OCI-LY7 (cell line): ENCODE measurements at regions not wholly inside any gene's neighbourhood (a gene's known extent, or its start where the extent isn't known, plus 50 kb on each side); places are given as distances from the start of the nearest gene placed in this dataset.

Experiments
- BruUV-seq: library from RNA; stranded (reverse); fragments of 400-500 nt; replicated peaks from 2 replicates; lab custom pipeline; 2021; lab: Mats Ljungman, UMichigan
- CTCF ChIA-PET: fragments of 300-600 bp; sonication (Branson Sonifier 250); formaldehyde crosslinking; loops from one replicate; lab custom pipeline; 2022; ENCODE audit warnings: antibody characterized with exemption; ENCODE audit not compliant: unreplicated experiment; lab: Charles Lee
- POLR2A ChIA-PET: fragments of 300-600 bp; sonication (Branson Sonifier 250); formaldehyde crosslinking; loops from one replicate; lab custom pipeline; 2022; ENCODE audit warnings: antibody characterized with exemption; lab: Charles Lee
- DNase-seq: peaks from one replicate; pipeline ENCODE4 v3.0.0-alpha.2; 2015; ENCODE audit warnings: low spot score
- H2AFZ ChIP-seq: fragments of 200-600 bp; sonication (generic), shearing (Covaris generic); 2 replicates; pipeline ENCODE4 v1.6.1; 2014; ENCODE audit warnings: mild to moderate bottlenecking, antibody characterized with exemption, low read length, moderate library complexity
- H3K27ac ChIP-seq: fragments of 200-600 bp; sonication (generic); 2 replicates; pipeline ENCODE4 v1.5.1; 2014; ENCODE audit warnings: mixed run types, low read depth, mild to moderate bottlenecking, moderate library complexity, low read length, inconsistent platforms; ENCODE audit not compliant: poor library complexity, severe bottlenecking
- H3K36me3 ChIP-seq: fragments of 200-600 bp; sonication (generic); 2 replicates; pipeline ENCODE4 v1.6.1; 2014; ENCODE audit warnings: mild to moderate bottlenecking, antibody characterized with exemption, low read length, moderate library complexity, mixed read lengths; ENCODE audit not compliant: insufficient read depth
- H3K4me1 ChIP-seq: fragments of 200-600 bp; sonication (generic); 2 replicates; pipeline ENCODE4 v1.5.1; 2014; ENCODE audit warnings: mild to moderate bottlenecking, low read length; ENCODE audit not compliant: insufficient read depth, poor library complexity, severe bottlenecking
- H3K4me2 ChIP-seq: fragments of 200-600 bp; sonication (generic); 2 replicates; pipeline ENCODE4 v1.6.1; 2014; ENCODE audit warnings: mild to moderate bottlenecking, low read length
- H3K4me3 ChIP-seq: fragments of 200-600 bp; sonication (generic); 2 replicates; pipeline ENCODE4 v1.5.1; 2014; ENCODE audit warnings: mild to moderate bottlenecking, low read depth, low read length; ENCODE audit not compliant: poor library complexity, severe bottlenecking
- H3K79me2 ChIP-seq: fragments of 200-600 bp; sonication (generic); 2 replicates; pipeline ENCODE4 v1.6.1; 2016; ENCODE audit warnings: low read depth, mild to moderate bottlenecking, low read length, moderate library complexity, mixed read lengths; ENCODE audit not compliant: insufficient read depth
- H3K9me2 ChIP-seq: fragments of 200-600 bp; sonication (generic); 2 replicates; pipeline ENCODE4 v1.6.1; 2016; ENCODE audit warnings: mild to moderate bottlenecking, low read length, mixed read lengths; ENCODE audit not compliant: insufficient read depth
- H3K9me3 ChIP-seq: fragments of 200-600 bp; sonication (generic); 2 replicates; pipeline ENCODE4 v1.6.1; 2014; ENCODE audit warnings: mild to moderate bottlenecking, mixed run types, low read length, mixed read lengths
- H4K20me1 ChIP-seq: fragments of 200-600 bp; sonication (generic); 2 replicates; pipeline ENCODE4 v1.6.1; 2014; ENCODE audit warnings: mild to moderate bottlenecking, antibody characterized with exemption, low read length, moderate library complexity, mixed read lengths; ENCODE audit not compliant: insufficient read depth
- CTCF ChIP-seq: fragments of 200-600 bp; sonication (generic); conservative IDR thresholded peaks from 2 replicates; pipeline ENCODE4 v1.5.1; 2014; ENCODE audit warnings: mild to moderate bottlenecking, antibody characterized with exemption, low read length, moderate library complexity, mixed read lengths
- EZH2phosphoT487 ChIP-seq: fragments of 200-600 bp; sonication (generic); IDR thresholded peaks from 2 replicates; pipeline ENCODE4 v1.6.1; 2018; ENCODE audit warnings: low read depth, borderline replicate concordance, mild to moderate bottlenecking, mixed run types, antibody characterized with exemption, low read length, moderate library complexity, mixed read lengths
- intact Hi-C: fragments of 100-400 bp; cut with micrococcal nuclease; formaldehyde crosslinking; loops from one replicate; pipeline ENCODE4 v1.10.0; 2022; ENCODE audit not compliant: unreplicated experiment

- intact Hi-C loops = no loop called here
- BruUV-seq = no TSS peak
- no peak overlapping the region for H3K4me2 ChIP-seq
- ChIA-PET POLR2A (interaction anchor here (0.5 kb wide), 1 partner anchor 10 kb away, joined by 3 read pairs; no protein-coding TSS in a partner anchor), CTCF (no interaction called here)
- no peak overlapping the region for H2AFZ ChIP-seq
- no peak for DNase-seq
- TF ChIP-seq CTCF (no peak), EZH2phosphoT487 (no peak)
- no peaks in the 10 kb centered on the region for H3K4me1 ChIP-seq
- no peak overlapping the region for H3K27ac ChIP-seq
- no peaks in the 10 kb centered on the region for H3K9me2 ChIP-seq
- H4K20me1 ChIP-seq = no peaks in the 10 kb centered on the region
- no peaks in the 10 kb centered on the region for H3K79me2 ChIP-seq
- H3K36me3 ChIP-seq = no peaks in the 10 kb centered on the region
- H3K9me3 ChIP-seq = no peaks in the 10 kb centered on the region
- no peak overlapping the region for H3K4me3 ChIP-seq
These were observed 92.0 kb upstream of the IRX4 start for GRCh38 chr5:1974501-1975405.

- H3K4me1 ChIP-seq = no peaks in the 10 kb centered on the region
- no TSS peak for BruUV-seq
- H3K9me3 ChIP-seq = no peaks in the 10 kb centered on the region
- DNase-seq = no peak
- no peak overlapping the region for H3K4me2 ChIP-seq
- no peak overlapping the region for H3K4me3 ChIP-seq
- H2AFZ ChIP-seq = no peak overlapping the region
- no peaks in the 10 kb centered on the region for H3K9me2 ChIP-seq
- POLR2A ChIA-PET = no interaction called here
- H4K20me1 ChIP-seq = no peaks in the 10 kb centered on the region
- H3K36me3 ChIP-seq = no peaks in the 10 kb centered on the region
- CTCF ChIA-PET = no interaction called here
- no peaks in the 10 kb centered on the region for H3K79me2 ChIP-seq
- intact Hi-C loops = no loop called here
- TF ChIP-seq EZH2phosphoT487 = no peak
- no peak for TF ChIP-seq CTCF
- H3K27ac ChIP-seq = no peak overlapping the region
These were observed 91.4 kb upstream of the IRX4 start for GRCh38 chr5:1974081-1974480.

- H3K4me2 ChIP-seq = no peak overlapping the region
- no TSS peak for BruUV-seq
- no peaks in the 10 kb centered on the region for H3K9me3 ChIP-seq
- no peaks in the 10 kb centered on the region for H3K79me2 ChIP-seq
- intact Hi-C loops = no loop called here
- no peaks in the 10 kb centered on the region for H3K4me1 ChIP-seq
- POLR2A ChIA-PET = no interaction called here
- CTCF ChIA-PET = no interaction called here
- H3K9me2 ChIP-seq = no peaks in the 10 kb centered on the region
- no peak overlapping the region for H2AFZ ChIP-seq
- TF ChIP-seq EZH2phosphoT487 = no peak
- no peak for TF ChIP-seq CTCF
- H4K20me1 ChIP-seq = no peaks in the 10 kb centered on the region
- H3K27ac ChIP-seq = no peak overlapping the region
- no peak overlapping the region for H3K4me3 ChIP-seq
- no peak for DNase-seq
- no peaks in the 10 kb centered on the region for H3K36me3 ChIP-seq
These were observed 90.8 kb upstream of the IRX4 start for GRCh38 chr5:1973391-1974013.
